ENCODE measurements at regions not wholly inside any gene's neighbourhood (a gene's known extent, or its start where the extent isn't known, plus 50 kb on each side); places are given as distances from the start of the nearest gene placed in this dataset.

DNA sequence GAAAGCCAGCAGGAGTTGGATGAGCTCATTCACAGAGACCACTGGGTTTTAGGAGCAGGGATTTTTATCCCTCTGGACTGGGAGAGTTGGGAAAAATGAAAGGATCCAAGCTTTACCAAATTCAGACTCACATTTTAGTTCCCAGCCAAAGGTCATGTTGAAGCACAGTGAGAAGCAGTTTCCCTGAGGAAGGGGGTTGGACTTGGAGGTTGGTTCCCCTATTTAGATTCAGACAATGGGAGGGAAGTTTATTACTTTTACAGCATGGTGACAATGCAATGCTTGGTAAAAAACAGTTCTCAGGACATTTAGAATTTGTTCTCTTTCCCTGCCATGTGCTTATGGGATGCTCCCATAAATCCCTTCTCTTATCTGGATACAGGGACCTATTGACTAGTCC is 57.3 kb upstream of the ZNF648 start:
- DNase-seq: no peak

DNA sequence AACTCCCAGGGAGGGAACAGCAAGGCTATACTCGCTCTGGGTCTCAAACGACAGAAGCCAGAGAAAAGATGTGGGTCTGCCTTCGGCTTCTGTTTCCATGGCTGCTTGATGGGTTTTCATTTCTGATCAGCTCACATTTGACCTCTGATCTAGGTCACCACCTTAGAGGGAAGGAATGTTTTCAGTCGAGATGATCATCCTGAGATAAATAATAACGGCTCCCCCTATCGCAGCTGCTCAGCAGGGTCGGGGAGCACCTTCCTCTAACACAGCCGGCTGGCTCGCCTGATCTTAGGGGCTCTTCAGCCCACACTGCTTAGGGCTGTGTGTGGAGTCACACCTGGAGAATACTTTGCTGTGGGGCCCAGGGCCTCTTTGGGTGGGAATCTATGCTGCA is 53.1 kb upstream of the ZNF648 start:
- peak; percentile 58 for DNase-seq

DNA sequence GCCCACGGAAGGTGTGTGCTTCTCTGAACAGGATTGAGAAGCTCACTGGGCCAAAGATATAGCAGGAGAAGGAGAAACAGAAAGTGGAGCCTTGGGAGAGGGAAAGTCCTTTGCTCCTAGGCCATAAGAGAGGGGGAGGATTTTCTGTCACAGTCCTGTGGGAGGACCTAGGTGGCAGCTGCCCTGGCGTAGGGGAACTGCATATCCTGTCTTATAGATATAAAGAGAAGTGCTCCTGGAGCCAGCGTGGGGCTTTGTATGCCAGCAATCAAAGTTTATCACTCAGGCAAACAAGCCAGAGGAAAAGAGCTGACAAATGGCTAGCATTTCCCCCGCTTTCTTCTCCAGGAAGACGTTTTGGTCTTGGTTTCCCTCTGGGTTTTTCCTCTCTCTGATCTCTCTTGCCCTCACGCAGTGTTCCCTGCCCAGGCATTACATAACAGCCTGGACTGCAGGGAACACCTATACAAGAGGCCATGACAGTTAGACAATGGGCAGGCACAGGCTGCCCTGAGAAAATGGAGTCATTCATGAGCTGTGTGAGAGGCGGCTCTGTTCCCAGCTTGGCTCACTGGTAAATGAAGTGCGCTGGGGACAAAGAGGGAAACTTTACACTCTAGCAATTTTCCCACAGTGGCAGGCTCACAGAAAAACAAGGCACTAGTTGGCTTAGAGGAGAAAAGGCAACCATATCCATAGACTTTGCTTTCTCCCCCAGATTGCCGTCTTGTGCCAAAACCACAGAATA is 52.5 kb upstream of the ZNF648 start:
- DNase-seq: peak; percentile 55

DNA sequence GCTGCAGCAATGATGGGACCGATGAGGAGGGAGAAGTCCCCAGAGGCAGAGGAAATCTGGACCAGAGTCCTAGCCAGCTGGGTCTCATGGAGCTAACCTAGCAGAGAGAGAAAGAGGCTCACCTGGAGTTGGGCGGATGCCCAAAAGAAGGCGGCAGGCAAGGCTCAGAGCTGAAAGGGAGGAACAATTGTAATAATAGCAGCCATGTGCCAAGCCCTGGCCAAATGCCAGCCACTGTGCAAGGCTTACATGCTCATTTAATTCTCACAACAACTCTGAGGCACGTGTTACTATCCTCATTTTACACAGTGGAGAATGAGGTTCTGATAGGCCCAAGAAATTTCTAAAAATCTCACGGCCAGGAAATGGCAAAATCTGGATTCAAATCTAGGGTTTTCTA is 50.0 kb upstream of the ZNF648 start:
- DNase-seq: no peak
